Adipocyte (in vitro differentiated cells): ENCODE measurements at regions not wholly inside any gene's neighbourhood (a gene's known extent, or its start where the extent isn't known, plus 50 kb on each side); places are given as distances from the start of the nearest gene placed in this dataset.

Experiments
- DNase-seq: peaks from one replicate; pipeline ENCODE4 v3.0.0-alpha.2; 2015; ENCODE audit warnings: low read depth
- H3K27me3 ChIP-seq: replicated peaks from 2 replicates; pipeline ENCODE4 v1.7.0; 2013; ENCODE audit warnings: mild to moderate bottlenecking, low read length, moderate library complexity; ENCODE audit not compliant: control insufficient read depth, insufficient read depth
- H3K36me3 ChIP-seq: 2 replicates; pipeline ENCODE4 v1.7.0; 2013; ENCODE audit warnings: low read length, mild to moderate bottlenecking, moderate library complexity; ENCODE audit not compliant: control insufficient read depth, insufficient read depth, severe bottlenecking
- H3K4me1 ChIP-seq: 2 replicates; pipeline ENCODE4 v1.7.0; 2013; ENCODE audit warnings: mild to moderate bottlenecking, low read length, moderate library complexity; ENCODE audit not compliant: control insufficient read depth, insufficient read depth
- H3K4me3 ChIP-seq: 2 replicates; pipeline ENCODE4 v1.7.0; 2013; ENCODE audit warnings: mild to moderate bottlenecking, low read length, moderate library complexity
- H3K9ac ChIP-seq: 2 replicates; pipeline ENCODE4 v1.7.0; 2013; ENCODE audit warnings: mild to moderate bottlenecking, low read length, moderate library complexity
- H3K9me3 ChIP-seq: 2 replicates; pipeline ENCODE4 v1.7.0; 2013; ENCODE audit warnings: mild to moderate bottlenecking, low read length, moderate library complexity; ENCODE audit not compliant: control insufficient read depth

- Histone ChIP-seq H3K27me3 (no peaks in the 10 kb centered on the region), H3K4me1 (peaks cover 8% of the 10 kb centered on the region), H3K9ac (no peak overlapping the region), H3K4me3 (no peak overlapping the region), H3K9me3 (no peaks in the 10 kb centered on the region), H3K36me3 (peaks cover 5% of the 10 kb centered on the region)
- peak; percentile 35 for DNase-seq
Observed at GRCh38 chr2:143946436-143947391, 573.2 kb downstream of the ZEB2 start.

DNA sequence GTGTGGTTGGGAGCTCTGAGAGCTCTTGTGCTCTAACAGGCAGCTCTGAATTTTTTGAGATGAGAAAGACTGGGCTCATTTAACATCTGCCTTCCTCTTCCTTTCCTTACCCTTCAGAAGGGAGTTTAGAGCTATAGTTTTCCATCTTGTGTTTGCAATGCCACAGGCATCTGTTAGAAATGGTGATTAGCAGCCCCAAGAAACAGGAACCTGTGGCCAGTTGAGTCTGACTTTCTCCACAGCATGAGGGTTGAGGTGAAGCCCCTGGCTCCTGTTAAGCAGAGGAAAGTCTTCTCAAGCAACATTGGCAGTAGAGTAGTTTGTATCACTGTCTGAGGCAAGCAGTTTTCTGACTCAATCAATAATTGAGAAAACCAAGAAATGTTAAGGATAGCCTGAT is 577.4 kb downstream of the ZEB2 start:
- no peak overlapping the region for H3K4me3 ChIP-seq
- H3K9me3 ChIP-seq = no peaks in the 10 kb centered on the region
- DNase-seq = no peak
- H3K9ac ChIP-seq = no peak overlapping the region
- H3K4me1 ChIP-seq = peaks cover 28% of the 10 kb centered on the region
- peaks cover 5% of the 10 kb centered on the region for H3K36me3 ChIP-seq
- no peaks in the 10 kb centered on the region for H3K27me3 ChIP-seq

DNA sequence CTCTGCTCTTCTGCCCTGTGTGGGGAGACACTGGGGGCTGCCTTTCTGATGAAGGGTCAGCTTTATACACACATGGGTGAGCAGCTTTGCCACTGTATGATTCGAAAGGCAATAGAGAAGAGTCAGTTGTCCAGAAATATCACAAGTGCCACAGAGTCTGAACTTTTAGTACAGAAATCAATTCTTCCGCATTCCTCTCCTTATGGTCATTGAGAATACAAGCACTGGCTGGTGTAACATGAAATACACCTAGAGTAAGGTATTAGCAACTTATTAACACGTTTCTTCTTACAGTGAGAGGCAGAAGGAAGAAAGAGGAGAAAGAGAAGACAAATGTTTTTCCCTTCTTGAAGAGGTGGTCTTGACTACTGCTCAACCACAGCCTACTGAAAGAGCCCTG is 579.2 kb downstream of the ZEB2 start:
- H3K27me3 ChIP-seq = no peaks in the 10 kb centered on the region
- no peak overlapping the region for H3K4me3 ChIP-seq
- no peaks in the 10 kb centered on the region for H3K36me3 ChIP-seq
- H3K9me3 ChIP-seq = no peaks in the 10 kb centered on the region
- no peak for DNase-seq
- H3K9ac ChIP-seq = no peak overlapping the region
- peaks cover 28% of the 10 kb centered on the region for H3K4me1 ChIP-seq

- Histone ChIP-seq H3K4me1 (peaks cover 28% of the 10 kb centered on the region), H3K27me3 (no peaks in the 10 kb centered on the region), H3K9me3 (no peaks in the 10 kb centered on the region), H3K9ac (peak overlapping the region; percentile 55), H3K36me3 (no peaks in the 10 kb centered on the region), H3K4me3 (peak overlapping the region; percentile 50)
- DNase-seq = peak; percentile 39
Observed at GRCh38 chr2:143939626-143940330, 580.1 kb downstream of the ZEB2 start.

DNA sequence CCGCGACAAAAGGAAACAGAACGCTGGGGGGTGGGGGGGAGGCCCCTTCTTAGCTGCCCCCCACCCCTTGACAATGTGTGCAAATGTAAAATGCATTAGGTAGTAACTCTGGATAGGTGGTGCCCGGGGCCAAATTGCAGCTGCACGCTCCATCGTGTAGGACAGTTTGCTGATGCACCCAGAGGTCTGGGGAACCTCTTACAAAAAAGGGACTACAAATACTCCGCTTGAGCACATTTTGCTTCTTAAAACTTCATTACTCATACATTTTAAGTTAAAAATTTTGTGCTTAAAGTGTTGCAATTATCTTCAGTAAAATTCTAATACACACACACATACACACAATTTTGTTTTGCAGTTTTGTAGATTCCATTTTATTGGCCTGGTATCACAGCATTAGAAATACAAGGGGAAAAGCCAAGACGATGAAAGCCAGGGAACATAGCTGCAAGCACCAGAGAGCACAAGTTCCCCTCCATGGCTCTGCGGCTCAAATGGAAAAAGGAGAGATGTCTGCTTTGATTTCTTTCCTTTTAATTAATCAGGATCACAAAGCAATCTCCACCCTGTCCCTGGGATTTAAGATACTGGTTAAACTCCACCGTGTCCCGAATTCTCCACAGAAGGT is 582.1 kb downstream of the ZEB2 start:
- peaks cover 28% of the 10 kb centered on the region for H3K4me1 ChIP-seq
- H3K9me3 ChIP-seq = no peaks in the 10 kb centered on the region
- peak overlapping the region; percentile 75 for H3K9ac ChIP-seq
- DNase-seq = peak; percentile 18
- peak overlapping the region; percentile 89 for H3K4me3 ChIP-seq
- H3K36me3 ChIP-seq = no peaks in the 10 kb centered on the region
- H3K27me3 ChIP-seq = no peaks in the 10 kb centered on the region

DNA sequence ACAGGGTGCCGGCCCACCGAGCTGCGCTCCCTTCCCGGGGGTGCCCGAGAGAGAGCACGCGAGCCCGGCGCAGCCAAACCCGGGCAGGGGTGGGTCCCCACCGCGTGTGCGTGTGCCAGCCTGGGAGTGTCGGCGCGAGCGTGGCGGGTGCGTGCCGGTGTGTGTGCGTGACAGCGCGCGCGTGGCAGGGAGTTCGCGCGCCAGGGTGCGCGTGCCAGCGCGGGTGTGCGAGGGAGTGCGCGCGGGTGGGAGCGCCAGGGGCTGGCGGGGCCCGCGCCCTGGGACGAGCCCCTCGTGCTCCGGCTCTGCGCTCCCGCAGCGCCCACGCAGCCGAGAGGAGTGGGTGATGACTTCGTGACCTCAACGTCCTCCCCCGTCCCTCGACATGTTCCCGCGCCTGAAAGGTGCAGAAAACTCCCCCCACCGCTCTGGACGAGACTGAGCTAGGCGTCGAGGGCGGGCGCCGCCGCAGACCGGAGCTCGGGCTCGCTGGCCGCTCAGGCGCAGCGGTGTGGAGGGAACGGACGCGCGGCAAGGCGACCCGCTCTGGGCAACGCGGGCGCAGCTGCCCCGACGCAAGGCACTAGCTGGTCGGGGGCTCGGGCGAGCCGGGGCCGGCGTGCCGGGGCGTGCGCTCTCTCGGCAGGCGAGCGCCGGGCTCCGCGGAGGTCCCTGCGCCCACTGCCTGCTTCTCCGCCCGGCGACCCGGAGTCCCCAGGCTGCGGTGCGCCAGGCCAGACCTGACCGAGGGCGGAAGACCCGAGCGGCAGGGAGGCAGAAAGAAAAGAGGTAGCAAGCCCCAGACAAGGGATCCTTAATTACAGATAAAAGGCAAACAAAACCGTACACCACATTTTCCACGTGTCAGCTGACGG is 582.8 kb downstream of the ZEB2 start:
- Histone ChIP-seq H3K27me3 (no peaks in the 10 kb centered on the region), H3K9me3 (no peaks in the 10 kb centered on the region), H3K4me3 (peak overlapping the region; percentile 89), H3K9ac (peak overlapping the region; percentile 75), H3K4me1 (peaks cover 28% of the 10 kb centered on the region), H3K36me3 (no peaks in the 10 kb centered on the region)
- peak; percentile 73 for DNase-seq

- Histone ChIP-seq H3K4me1 (peaks cover 28% of the 10 kb centered on the region), H3K9me3 (no peaks in the 10 kb centered on the region), H3K36me3 (no peaks in the 10 kb centered on the region), H3K27me3 (no peaks in the 10 kb centered on the region), H3K4me3 (peak overlapping the region; percentile 89), H3K9ac (peak overlapping the region; percentile 75)
- no peak for DNase-seq
Observed at GRCh38 chr2:143936538-143936847, 583.4 kb downstream of the ZEB2 start.

DNA sequence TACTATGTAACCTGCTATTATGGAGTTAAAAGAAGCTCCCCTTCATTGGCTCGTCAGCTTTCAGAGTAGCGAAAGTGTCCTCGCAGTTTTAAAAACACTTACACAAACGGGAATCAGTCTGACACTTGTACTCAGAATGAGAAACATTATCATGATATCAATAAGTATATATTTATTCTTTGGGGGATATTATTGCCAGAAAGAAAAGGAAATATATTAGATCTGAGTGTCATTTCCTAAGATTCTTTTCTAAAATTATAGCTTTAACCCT is 584.5 kb downstream of the ZEB2 start:
- H3K27me3 ChIP-seq = no peaks in the 10 kb centered on the region
- H3K4me3 ChIP-seq = no peak overlapping the region
- peaks cover 26% of the 10 kb centered on the region for H3K4me1 ChIP-seq
- no peak for DNase-seq
- no peaks in the 10 kb centered on the region for H3K9me3 ChIP-seq
- no peaks in the 10 kb centered on the region for H3K36me3 ChIP-seq
- no peak overlapping the region for H3K9ac ChIP-seq

DNA sequence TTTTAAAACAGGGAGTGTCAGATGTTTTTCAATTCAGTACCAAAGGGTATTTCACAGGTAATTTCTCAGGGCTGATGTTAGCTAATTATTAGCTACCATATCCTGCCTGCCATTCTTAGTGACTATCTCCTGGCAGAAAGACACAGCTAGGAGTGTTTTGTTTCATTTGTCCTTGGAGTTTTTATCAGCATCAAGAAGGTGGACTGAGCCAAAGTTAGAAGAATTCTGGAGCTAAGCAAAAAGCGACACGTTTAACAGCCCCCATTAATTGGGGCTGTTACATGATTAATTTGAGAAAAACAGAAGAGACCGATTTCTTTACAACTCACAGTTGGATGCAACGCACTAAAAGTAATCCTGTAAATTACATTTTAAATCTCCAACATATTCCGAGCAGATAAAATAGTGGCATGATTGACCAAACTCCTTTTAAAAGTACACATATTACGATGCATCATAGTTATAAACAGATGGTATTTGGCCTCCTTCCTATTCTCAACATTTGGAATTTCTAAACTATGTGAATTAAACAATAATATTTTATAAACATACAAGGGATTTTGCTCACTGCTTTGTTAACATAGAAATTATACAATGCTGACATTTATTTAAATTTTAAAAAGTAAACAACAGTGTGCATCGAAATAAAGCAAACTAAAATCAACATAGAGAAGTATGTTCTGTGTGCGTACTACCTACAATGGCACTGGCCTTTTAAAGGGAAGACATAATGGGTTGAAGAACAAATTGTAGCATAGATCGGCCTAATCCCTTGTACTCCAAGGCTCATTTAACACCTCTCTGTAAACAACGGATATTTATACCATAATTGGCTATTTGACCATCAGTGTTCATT is 585.1 kb downstream of the ZEB2 start:
- no peak for DNase-seq
- no peaks in the 10 kb centered on the region for H3K27me3 ChIP-seq
- no peaks in the 10 kb centered on the region for H3K9me3 ChIP-seq
- H3K36me3 ChIP-seq = no peaks in the 10 kb centered on the region
- H3K9ac ChIP-seq = no peak overlapping the region
- no peak overlapping the region for H3K4me3 ChIP-seq
- H3K4me1 ChIP-seq = peaks cover 21% of the 10 kb centered on the region

DNA sequence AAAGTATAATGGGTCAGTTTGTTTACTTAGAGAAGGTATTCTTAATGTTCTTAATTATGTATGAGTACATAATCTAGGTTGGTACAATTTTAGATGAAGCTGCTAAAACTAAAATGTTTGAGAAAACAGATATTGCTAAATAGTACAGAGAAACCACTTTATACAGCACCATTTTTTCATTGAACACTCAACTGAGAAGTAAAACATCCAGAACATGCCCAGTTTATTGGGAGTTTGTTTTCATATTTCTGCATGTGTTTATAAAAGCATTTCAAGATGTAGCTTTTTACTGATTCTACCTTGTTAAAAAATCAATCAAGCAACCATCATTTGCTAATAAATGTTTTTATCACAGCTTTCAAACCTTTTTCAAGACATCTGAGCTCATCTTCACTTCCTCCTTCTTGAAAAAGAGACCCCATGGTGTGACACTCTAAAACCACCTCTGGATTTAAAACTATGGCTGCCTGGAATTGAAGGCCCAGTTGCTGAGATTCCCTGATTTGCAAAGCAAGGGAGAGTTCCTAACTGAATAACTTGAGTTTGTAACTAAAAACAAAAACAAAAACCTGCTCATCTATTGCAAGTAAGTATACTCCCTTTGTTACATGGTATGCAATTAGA is 585.9 kb downstream of the ZEB2 start:
- DNase-seq = no peak
- Histone ChIP-seq H3K9me3 (no peaks in the 10 kb centered on the region), H3K36me3 (no peaks in the 10 kb centered on the region), H3K4me3 (no peak overlapping the region), H3K4me1 (peaks cover 13% of the 10 kb centered on the region), H3K27me3 (no peaks in the 10 kb centered on the region), H3K9ac (no peak overlapping the region)
